ENCODE measurements at regions not wholly inside any gene's neighbourhood (a gene's known extent, or its start where the extent isn't known, plus 50 kb on each side); places are given as distances from the start of the nearest gene placed in this dataset.

DNA sequence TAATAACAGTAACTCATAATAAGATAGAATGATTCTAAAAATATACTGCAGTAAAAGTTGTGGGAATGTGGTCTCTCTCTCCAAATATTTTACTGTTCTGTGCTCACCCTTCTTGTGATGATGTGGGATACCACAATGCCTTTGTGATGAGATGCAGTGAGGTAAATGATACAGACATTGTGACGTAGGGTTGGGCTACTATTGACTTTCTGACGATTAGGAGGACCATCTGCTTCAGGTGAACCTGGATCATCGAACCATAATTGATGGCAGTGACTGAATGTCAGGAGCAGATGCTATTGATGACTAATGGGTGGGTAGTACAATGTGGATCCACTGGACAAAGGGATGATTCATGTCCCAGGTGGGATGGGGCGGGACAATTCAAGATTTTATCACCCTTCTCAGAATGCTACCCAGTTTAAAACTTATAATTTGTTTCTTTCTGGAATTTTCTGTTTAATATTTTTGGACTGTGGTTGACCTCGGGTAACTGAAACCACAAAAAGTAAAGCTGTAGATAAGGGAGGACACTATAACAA is 73.9 kb upstream of the ARMC3 start:
- TF ChIP-seq TAF1 (IDR thresholded peaks at IDR 0.05; ENCODE audit: borderline replicate concordance, insufficient read depth, low read length) (no peak), POLR2AphosphoS5 (IDR thresholded peaks at IDR 0.05; ENCODE audit: low read depth, low read length) (no peak), SIN3A (IDR thresholded peaks at IDR 0.05; ENCODE audit: borderline replicate concordance, insufficient read depth, low read length) (no peak), FOXP2 (optimal IDR thresholded peaks at IDR 0.05; ENCODE audit: borderline replicate concordance, extremely low read depth, extremely low read length, insufficient read depth) (no peak)
- TF ChIP-seq, protein P1, sequence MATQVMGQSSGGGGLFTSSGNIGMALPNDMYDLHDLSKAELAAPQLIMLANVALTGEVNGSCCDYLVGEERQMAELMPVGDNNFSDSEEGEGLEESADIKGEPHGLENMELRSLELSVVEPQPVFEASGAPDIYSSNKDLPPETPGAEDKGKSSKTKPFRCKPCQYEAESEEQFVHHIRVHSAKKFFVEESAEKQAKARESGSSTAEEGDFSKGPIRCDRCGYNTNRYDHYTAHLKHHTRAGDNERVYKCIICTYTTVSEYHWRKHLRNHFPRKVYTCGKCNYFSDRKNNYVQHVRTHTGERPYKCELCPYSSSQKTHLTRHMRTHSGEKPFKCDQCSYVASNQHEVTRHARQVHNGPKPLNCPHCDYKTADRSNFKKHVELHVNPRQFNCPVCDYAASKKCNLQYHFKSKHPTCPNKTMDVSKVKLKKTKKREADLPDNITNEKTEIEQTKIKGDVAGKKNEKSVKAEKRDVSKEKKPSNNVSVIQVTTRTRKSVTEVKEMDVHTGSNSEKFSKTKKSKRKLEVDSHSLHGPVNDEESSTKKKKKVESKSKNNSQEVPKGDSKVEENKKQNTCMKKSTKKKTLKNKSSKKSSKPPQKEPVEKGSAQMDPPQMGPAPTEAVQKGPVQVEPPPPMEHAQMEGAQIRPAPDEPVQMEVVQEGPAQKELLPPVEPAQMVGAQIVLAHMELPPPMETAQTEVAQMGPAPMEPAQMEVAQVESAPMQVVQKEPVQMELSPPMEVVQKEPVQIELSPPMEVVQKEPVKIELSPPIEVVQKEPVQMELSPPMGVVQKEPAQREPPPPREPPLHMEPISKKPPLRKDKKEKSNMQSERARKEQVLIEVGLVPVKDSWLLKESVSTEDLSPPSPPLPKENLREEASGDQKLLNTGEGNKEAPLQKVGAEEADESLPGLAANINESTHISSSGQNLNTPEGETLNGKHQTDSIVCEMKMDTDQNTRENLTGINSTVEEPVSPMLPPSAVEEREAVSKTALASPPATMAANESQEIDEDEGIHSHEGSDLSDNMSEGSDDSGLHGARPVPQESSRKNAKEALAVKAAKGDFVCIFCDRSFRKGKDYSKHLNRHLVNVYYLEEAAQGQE (IDR thresholded peaks at IDR 0.05; ENCODE audit: insufficient read depth in 1 of 2, low read depth in 2 of 2, low read length in 2 of 2): no peak

Data from PFSK-1 (cell line).